DMS53 treated with DMSO at 0.1 percent for 48 hours (cell line): ENCODE measurements at regions not wholly inside any gene's neighbourhood (a gene's known extent, or its start where the extent isn't known, plus 50 kb on each side); places are given as distances from the start of the nearest gene placed in this dataset.
"Not testable (repeated sequence)": the region's sequence is repeated elsewhere in the genome, so short reads cannot be mapped to it uniquely, and the experiment has no call there.

Source experiments
- DNase-seq: peaks from one replicate; lab custom pipeline; 2025; ENCODE audit not compliant: unreplicated experiment; lab: John Stamatoyannopoulos, UW

DNA sequence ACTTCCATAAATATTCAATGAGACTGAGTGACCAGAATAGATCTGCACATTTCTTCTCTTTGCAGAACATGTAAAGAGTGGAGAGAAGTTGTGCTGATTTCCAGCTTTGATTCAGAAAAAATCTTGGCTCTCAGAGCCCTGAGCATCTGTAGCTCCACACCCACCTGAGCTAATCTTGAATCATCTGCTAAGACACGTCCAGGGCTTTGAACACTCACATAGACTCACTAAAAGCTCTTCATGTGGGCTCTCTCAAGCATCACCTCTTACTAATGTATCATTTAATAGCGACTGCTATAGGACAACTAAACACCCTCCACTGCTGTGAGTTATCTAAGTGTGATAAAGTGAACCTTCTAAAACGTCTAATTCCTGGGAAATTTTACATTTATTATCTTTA lies 147.7 kb upstream of the GRIA3 start:
- DNase-seq: no peak

DNA sequence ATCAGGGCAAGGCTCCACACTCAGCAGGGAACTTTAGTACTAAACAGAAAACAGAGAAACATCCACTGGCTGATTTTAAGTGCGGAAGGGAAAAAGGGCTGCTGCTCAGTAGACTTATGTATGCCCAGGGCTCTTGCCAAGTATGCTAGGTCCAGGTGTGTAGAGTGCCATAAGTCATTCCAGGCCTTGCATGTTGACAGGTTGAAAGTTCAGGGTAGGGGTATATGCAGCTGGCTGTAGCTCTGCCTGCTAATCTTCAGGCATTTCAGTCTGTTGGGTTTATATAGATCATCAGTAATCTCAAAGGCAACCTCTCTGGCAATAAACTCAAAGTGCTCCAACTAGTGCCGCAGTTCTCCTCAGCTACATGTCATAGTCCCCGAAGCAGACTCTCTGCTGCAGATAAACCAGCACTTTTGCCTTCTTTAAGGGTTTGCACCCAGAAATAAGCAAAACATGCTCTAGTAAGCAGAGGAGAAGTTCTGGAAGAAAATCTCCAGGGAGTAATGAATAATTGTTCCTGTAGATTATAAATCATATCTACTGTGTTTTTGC lies 134.9 kb upstream of the GRIA3 start:
- no peak for DNase-seq

DNA sequence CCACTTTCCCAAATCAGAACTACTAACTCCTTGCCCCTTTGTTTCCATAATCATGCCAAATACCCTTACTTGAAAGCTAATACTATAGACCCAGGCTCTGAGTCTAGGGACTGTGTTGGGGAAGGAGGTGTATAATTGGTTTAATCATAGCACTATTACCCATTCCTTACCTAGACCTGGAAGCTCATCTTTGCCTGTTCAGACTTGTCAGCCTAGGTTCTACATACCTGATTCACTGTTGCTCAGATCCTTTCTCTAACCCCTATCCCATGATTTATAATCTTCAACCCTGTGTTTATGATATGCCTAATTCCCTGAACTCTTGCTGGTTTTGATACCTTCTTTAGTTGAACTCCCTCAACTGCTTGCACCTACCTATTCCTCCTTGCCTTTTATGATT lies 123.1 kb upstream of the GRIA3 start:
- DNase-seq: no peak

DNA sequence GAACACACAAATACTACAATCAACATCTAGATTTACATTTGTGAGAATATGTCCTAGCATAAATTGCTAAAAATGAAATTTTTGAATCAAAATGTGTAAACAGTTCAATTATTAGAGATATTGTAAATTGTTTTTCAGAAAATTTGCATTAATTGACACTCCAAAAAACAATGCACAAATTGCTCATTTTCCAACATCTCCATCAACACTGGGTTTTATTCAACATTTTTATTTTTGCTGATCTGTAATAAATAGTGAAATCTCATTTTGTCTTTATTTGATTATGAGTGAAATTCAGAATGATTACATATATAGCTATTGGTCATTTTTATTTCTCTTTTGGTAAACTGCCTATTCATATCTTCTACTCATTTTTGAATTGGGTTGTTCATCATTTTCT lies 120.0 kb upstream of the GRIA3 start:
- no peak for DNase-seq

DNA sequence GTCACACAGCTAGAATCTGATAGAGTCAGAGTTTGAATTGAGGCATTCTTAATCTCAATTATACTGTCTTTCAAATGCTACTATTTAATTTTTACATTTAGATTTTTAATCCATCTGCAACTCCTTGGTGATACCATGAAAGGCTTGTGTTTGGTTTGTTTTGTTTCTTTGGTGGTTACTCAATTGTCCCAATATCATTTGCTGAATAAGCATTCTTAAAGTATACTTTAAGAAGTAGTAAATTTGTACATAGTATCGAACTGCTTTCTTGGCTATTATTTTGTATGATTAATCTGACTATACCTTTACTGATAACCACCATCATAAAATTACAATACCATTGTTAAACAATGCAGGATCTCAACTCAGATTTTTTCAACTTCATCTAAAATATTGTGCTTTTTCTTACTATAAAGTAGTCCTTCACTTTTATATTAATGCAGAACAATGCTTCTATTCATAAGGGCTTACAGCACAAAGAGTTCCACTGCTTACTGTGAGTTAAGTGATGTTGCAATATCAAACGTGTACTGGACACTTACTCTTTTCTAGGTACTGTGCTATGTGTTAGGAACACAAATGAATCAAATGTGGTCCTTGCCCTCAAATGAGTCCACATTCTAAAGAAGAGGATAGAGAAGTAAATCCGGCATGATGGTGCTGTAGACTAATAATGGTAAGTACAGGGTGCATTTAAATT lies 111.2 kb upstream of the GRIA3 start:
- no peak for DNase-seq

DNA sequence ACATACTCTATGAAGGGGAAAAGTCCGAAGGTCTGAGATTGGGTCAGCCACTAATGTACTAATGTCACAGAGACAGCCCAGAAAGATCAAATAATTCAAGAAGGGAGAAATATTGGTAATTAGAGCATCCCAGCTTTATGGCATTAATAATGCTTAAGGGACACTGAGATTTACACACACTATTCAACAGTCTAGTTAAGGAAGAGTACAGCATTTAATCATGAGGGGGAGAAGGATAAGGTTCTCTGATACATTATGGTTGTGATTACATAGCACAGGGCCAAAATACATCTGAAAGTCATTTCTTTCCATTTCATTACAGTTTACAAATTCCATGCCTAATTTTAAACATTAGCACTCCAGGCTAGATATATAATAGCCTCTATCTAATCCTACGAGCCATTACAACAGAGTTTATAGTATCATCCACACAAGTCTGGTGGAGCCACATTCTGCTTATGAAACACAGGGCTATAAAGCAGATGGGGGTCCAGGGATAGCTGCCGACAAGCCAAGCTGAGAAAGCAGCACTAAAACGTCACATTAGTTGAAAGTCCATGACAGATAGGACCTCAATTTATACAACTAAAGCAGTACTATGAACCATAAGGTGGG lies 108.0 kb upstream of the GRIA3 start:
- DNase-seq: no peak

DNA sequence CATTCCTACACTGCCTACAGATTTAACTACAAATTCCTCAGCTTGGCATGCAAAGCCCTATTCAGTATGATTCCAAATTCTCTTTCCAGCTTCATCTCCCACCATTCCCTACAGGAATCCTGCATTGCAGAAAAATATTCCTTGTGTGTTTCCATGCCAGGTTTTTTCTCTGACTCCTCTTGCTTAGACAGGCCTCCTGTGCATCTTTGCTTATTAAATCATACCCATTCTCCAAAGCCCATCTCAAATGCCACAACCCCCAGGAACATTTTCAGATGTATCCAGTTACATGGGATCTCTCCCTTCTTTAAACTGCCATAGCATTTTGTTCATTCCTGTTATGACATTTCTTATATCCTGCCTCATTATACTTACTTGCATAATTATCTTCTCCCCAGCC lies 106.4 kb upstream of the GRIA3 start:
- DNase-seq: no peak

DNA sequence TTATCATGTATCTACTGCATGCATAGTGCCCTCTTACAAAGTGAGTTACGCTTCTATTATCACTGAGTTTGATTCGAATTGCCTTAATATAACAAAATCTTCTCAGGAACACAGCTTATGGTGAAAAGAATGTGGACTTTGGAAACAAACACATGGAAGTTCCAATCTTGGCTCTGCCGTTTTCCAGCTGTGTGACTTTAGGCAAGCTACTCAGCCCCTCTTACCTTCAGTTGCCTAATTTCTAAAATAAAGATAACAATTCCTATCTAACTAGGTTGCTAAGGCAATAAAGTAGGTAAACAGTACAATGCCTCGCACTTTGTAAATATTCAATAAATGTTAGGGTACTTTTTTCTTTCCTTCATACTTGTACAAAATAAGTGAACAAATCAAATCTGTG lies 104.0 kb upstream of the GRIA3 start:
- DNase-seq: no peak

DNA sequence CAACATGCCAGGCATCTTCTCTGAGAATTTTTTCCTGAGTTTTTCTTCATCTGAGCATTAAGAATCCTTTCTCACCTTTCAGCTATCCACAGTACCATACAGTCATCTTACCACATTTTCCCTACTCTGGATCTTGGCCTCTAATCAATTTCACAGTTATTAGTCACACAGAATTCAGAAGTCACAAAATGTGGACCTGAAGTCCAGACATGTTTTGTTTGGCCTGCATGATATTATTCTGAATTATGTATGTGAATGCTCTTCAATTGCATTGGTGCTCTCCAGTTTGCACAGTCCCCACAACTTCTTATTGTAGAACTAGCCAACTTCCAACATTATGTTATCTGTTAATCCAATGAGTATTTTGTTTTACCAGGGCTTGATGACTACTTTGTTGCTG lies 102.3 kb upstream of the GRIA3 start:
- no peak for DNase-seq

DNA sequence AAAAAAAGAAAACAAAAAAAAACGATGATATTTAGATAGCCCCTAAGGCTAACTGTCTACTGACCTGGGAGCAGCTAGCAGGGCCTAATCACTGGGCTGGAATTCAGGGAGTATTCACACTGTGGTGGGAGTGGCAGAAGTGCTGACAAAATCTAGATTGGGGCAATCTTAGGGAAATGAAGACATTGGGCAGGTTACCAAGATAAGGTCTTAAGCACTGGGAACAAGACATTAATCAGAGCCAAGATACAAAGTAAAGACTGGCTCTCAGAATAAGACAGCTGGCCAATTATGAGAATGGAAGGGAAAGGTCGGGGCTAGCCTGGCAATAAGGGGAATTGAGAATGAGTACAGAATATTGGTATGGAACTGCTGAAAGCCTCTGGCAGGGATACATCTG lies 100.2 kb upstream of the GRIA3 start:
- DNase-seq: no peak

DNA sequence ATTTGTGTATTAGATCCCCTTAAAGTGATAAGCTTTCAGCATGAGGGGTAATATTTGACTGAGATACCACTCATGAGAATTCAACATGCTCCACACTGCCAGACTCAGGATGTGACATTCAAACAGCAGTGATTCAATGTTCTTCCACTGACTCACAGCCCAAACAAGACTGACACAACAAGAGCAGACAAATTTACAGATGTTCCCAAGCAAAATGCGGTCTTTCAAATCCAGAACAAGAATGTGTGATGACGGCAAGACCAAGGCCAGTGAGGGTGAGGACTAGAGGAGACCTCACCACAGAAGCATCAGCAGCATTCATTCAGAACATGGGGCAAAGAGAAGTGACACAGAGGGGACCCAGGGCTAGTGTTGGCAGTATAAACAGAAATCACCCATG lies 99.3 kb upstream of the GRIA3 start:
- no peak for DNase-seq

DNA sequence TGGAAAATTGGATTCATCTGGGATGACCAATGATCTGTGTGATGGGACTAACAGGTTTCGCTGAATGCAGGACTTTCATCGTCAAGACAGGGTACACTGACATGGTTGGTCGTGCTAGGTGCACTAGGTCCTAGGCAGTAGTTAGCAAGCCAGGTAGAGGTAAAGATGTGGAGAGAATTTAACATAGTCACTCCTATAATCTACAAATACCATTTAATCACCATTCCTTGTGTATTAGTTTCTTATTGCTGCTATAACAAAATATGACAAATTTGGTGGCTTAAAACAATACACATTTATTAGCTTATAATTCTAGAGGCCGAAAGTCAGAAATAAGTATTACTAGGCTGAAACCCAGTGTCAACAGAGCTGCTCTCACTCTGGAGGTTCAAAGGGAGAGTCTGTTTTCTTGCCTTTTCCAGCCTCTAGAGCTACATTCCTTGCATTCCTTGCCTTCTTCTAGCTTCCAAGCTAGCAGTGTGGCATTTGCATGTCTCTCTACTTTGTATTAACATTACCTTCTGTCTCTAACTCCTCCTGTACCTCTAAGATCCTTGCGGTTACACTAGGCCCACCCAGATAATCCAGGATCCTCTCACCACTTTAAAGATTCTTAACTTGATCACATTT lies 98.7 kb upstream of the GRIA3 start:
- DNase-seq: no peak

DNA sequence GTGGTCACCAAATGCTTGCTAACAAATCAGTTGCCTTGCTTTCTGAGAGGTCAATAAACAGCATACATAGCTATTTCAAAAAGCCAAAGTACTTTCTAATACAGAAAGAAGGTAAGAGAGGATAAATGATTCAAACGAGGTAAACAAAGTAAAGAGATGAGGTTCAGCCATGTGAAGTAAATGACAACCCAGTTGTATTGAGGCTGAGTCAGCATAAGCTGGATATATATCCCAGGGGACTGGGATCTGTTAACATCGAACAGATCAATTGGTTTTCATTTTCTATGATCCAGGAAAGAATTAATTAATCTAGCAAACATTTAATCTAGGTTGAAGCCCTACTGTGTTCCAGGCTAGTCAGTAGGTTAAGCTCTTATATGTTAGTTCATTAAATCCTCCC lies 97.3 kb upstream of the GRIA3 start:
- no peak for DNase-seq

DNA sequence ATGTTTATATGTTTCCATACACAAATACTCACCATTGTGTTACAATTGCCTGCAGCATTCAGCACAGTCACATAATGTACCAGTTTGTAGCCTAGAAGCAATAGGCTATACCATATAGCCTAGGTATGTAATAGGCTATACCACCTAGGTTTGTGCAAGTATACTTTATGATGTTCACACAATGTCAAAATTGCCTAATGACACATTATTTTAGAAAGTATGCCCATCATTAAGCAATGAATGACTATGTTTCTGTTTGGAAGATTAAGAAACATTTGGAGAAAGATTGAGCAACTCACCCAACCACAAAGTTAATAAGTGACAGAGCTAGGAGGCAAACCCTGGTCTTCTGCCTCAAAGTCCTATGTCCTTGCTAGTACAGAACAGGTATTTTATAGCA lies 96.8 kb upstream of the GRIA3 start:
- DNase-seq: no peak

DNA sequence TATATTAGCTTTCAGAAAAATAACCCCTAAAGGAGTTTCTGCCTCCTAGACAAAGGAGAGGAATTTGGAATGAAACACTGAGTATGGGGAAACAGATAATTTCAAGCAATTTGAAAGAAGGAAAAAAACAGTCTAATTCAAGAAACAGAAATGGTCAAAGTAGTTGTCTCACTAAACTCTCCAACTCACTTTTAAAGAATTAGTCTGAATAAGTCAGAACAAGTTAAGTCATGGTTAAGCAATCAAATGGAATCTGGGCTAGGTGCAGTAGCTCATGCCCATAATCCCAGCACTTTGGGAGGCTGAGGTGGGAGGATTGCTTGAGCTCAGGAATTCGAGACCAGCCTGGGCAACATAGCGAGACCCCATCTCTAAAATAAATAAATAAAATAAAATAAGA lies 95.7 kb upstream of the GRIA3 start:
- DNase-seq: no peak

DNA sequence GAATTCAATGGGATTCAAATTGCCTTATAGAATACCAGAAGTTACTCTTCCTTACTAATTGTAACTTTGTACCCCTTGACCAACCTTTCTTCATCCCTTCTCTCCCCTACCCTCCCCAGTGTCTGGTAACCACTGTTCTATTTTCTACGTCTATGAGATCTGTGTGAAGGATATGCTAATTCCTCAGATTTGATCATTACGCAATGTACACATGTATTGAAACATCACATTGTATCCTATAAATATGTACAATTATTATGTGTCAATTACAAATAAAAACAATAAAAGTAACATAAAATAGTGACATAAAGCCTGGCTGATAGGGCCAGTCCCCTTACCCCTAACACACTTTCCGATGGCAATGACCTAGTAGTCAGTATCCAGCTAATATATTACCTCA lies 95.1 kb upstream of the GRIA3 start:
- no peak for DNase-seq

DNA sequence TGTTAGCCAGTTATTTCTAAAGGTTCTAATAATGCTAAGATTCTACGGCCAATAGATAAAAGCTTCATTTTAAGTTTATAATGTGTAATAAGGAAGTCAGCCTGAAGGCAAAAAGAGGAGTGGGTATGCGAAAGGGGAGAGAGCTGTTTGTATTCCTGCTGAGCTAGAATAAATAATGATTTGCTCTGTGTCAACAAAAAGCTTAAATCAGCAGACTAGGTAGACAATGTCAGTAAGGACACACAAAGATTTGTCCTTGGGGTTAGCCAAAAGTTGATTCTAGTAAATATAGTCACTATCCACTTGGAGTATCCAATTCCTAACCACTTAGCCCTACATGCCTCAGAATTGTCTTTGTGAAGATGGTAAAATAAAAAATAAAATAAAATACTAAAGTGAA lies 90.3 kb upstream of the GRIA3 start:
- peak; percentile 23 for DNase-seq

DNA sequence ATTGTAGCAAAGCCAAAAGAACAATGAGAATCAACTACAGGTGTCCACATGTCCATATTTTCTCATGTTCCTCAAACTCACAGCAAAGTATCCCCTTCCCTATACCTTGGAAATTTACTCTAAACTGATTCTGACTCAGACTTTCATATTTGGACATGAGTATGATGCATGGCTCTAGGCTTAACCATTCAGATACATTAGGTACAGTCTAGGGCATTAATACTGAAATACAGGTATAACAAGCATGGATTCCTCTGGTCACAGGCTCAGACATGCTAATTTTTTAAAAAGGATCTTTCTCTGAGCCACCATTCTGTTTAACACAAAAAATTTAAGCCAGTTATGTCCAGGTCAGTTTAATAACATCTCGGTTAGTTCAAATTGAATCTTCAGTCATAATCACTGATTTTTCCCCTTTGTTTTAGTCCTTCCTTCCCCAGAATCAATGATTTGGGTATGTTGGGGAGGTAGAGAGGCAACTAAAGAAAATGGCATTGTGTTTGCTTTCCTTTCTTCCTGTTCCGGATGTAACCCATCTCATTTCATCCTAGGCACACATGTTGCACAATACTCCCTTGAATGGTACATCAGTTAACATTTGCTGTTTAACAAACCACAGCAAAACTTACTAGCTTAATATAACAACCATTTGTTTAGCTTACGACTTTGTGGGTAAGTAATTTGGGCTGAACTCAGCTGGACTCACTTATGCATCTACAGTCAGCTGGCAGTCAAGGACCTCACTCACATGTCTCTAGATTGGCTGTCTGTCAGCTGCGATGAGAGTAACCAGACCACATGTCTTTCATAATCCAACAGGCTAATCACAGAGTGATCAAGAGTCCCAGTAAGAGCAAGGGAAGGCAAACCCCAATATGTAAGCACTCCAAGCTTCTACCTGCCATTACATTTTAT lies 75.3 kb upstream of the GRIA3 start:
- DNase-seq: no peak

DNA sequence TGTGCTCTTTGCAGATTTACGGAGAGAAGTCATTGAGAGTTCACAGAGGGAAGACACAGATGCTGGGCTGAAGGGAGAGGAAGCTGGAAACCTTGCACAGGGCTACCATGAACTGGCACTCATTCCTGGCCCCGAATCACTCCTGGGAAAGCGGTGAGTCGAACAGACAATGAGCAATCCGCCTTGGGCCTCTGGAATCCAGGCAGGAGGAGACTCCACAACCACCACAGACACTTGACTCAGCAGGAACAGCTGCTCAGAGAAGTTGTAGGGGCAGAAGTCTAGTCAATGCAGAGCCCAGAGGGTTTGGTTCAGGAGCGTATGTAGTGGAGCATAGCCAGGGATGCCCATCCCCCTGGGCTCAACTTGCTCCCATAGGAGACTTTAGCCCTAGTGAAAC lies 62.8 kb upstream of the GRIA3 start:
- no peak for DNase-seq

DNA sequence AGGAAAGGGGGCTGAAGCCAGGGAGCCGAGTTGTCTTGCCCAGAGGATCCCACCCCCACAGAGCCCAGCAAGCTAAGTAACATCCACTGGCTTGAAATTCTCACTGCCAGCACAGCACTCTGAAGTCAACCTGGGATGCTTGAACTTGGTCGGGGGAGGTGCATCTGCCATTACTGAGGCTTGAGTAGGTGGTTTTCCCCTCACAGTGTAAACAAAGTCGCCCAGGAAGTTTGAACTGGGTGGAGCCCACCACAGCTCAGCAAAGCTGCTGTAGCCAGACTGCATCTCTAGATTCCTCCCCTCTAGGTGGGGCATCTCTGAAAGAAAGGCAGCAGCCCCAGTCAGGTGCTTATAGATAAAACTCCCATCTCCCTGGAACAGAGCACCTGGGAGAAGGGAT lies 54.3 kb upstream of the GRIA3 start:
- DNase-seq: not testable (repeated sequence)
